ENCODE measurements at regions not wholly inside any gene's neighbourhood (a gene's known extent, or its start where the extent isn't known, plus 50 kb on each side); places are given as distances from the start of the nearest gene placed in this dataset.

DNA sequence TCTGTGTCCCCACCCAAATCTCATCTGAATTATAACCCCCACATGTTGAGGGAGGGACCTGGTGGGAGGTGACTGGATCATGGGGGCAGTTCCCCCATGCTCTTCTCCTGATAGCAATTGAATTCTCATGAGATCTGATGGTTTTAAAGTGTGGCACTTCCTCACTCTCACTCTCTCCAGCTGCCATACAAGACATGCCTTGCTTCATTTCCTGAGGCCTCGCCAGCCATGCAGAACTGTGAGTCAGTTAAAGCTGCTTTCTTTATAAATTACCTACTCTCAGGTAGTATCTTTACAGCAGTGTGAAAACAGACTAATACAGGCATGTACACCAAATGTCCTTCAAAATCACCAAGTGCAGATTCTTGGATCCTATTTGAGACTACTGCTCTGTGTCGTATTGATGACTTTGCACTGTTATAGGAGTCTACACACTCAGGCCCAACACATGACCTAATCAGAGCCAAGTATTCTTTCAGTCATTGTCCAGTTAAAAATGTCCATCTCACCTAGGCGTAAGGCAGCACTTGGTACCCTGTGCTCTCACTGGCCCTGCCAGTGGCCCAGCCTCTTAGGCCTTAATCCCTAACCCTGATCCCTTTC, 52.8 kb upstream of the UST start:
- TF ChIP-seq, protein P1, sequence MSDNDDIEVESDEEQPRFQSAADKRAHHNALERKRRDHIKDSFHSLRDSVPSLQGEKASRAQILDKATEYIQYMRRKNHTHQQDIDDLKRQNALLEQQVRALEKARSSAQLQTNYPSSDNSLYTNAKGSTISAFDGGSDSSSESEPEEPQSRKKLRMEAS (IDR thresholded peaks at IDR 0.05; ENCODE audit: insufficient read depth, insufficient read length) = no peak
- ChIA-PET POLR2A (no interaction called here), CTCF (no interaction called here)
- Histone ChIP-seq H3K9me3 (replicated peaks; ENCODE audit: control insufficient read depth, insufficient read depth, low read length) (no peaks in the 10 kb centered on the region), H2AFZ (ENCODE audit: low read depth, low read length) (no peak overlapping the region), H3K27ac (ENCODE audit: insufficient read depth, low read depth, low read length) (no peak overlapping the region), H3K9me1 (replicated peaks; ENCODE audit: control insufficient read depth, extremely low read depth, insufficient read depth, low read length) (no peaks in the 10 kb centered on the region), H4K20me1 (replicated peaks; ENCODE audit: control insufficient read depth, extremely low read depth, insufficient read depth, low read length) (no peaks in the 10 kb centered on the region), H3K79me2 (ENCODE audit: control insufficient read depth, insufficient read depth, low read length) (no peaks in the 10 kb centered on the region), H3K27me3 (ENCODE audit: control insufficient read depth in 2 of 2, insufficient read depth in 2 of 2, low read length in 2 of 2) (no peaks in the 10 kb centered on the region), H3K9ac (replicated peaks; ENCODE audit: extremely low read depth, insufficient read depth, low read length) (no peak overlapping the region), H3K4me3 (replicated peaks in 1 of 3; ENCODE audit: insufficient read depth in 1 of 3, low read depth in 1 of 3, low read length in 3 of 3) (no peak overlapping the region), H3K4me2 (ENCODE audit: insufficient read depth, low read length) (no peak overlapping the region), H3K36me3 (ENCODE audit: control insufficient read depth in 2 of 2, extremely low read depth in 1 of 2, insufficient read depth in 2 of 2, low read length in 2 of 2) (no peaks in the 10 kb centered on the region), H3K4me1 (ENCODE audit: control insufficient read depth, extremely low read depth, insufficient read depth, low read length) (no peaks in the 10 kb centered on the region)
- intact Hi-C loops (cut with micrococcal nuclease) (no loop called here), dilution Hi-C loops (cut with MboI; ENCODE audit: extremely low pct_ligation_motif_present, low sequenced_read_pairs) (no loop called here)
- no peak for DNase-seq (ENCODE audit: low read depth, low spot score)
- BruUV-seq (replicated peaks) = no TSS peak
- peak; percentile 8 for FAIRE-seq
